Muscle of back (tissue), 3 donors: ENCODE measurements at regions not wholly inside any gene's neighbourhood (a gene's known extent, or its start where the extent isn't known, plus 50 kb on each side); places are given as distances from the start of the nearest gene placed in this dataset.
A peak's percentile ranks its signal among the peaks of the same experiment; 100 is the strongest.
"Not testable (repeated sequence)": the region's sequence is repeated elsewhere in the genome, so short reads cannot be mapped to it uniquely, and the experiment has no call there.

Experiments
- DNase-seq, 3 donors: peaks; one replicate each; pipeline versions ENCODE4 v3.0.0 to v3.0.0-alpha.2; 2013

DNA sequence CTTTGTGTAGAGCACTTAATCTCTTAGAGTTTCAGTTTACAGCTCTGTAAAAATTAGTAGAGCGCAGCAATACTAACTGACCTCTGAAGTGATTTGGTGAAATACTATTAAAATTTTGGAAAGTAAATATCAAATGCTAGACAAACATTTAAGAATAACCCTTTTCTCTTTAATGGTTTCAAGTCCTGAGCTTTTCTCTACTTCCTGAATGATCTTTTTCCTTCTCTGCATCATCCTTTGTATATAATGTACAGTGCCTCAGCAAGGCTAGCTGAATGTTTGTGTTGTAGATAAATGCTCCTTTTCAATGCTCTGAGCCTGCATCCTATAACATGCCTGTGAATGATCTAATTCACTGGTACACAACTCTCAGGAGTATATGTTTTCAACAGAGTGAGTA is 272.9 kb downstream of the ADGRL2 start:
- no peak for DNase-seq

DNA sequence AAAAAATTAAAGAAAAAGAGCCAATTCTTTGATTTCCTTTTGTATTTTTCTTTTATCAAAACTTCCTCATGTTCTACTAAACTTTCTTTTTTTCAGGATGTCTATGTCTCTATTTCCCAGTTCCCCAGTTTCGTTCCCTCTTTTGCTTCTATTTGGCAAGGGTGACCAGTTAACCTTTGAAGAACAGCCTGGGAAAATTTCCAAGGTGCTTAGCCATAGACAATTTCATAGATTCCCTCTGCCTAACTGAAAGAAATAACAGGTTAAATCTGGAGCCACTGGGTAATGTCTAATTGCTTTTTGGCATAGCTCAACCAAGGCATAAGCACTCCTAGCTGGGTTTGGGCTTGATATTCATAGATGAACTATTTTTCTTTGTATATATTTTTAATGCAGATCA is 272.3 kb downstream of the ADGRL2 start:
- DNase-seq = peak in 1 of 3 donors; percentile 31

DNA sequence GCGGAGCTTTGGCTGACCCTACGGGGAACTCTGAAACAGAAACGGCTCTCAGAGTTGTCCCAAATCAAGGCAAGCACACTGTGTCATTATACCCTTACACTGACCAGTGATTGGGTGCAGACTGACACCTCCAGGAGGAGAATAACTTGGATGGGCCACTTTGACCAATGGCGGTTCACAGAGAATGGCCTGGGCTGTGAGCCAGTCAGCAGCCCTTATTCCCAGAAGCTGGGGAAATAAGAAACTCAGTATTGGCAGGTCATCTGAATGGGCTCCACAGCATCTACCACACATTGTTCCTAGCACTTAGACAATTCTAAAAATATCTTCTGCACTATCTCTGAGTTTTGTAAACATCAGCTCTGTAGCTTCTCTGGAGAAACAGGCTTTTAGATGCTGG is 265.2 kb downstream of the ADGRL2 start:
- DNase-seq = peak in 1 of 3 donors; percentile 51

DNA sequence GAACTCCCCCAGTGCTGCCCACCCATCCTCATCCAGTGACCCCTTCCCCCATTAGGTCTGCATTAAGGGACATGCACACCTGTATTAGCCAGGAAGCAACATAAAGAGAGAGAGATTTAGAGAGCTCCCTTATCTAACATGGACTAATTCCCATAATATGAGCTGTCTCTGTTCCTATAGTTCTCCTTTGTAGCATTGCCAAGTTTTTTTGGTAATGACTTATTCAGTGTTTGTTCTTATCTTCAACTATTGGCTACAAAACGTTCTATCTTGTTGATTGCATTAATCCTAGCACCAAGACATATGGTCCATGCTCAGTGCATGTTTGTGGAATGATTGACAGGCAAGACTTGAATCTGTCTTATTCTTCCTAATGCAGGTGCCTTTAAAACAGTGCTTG is 264.0 kb downstream of the ADGRL2 start:
- no peak for DNase-seq

DNA sequence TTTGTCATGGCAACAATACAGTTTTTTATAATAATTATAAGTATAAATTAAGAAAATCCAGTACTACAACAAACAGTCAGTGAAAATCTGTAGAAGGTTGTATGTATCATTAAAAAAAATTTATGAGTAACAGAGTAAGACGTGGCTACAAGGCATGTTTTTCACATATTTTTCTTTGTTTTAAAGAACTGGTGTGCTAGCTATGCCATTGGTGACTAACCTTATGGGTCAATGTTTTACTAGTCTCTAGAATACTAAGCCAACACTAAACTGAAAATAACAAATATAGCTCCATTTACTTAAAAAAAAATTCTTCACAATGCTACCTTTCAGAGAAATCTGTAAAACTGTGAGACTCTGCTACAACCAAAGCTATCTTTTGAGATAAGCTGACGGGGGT is 261.5 kb downstream of the ADGRL2 start:
- DNase-seq = no peak

DNA sequence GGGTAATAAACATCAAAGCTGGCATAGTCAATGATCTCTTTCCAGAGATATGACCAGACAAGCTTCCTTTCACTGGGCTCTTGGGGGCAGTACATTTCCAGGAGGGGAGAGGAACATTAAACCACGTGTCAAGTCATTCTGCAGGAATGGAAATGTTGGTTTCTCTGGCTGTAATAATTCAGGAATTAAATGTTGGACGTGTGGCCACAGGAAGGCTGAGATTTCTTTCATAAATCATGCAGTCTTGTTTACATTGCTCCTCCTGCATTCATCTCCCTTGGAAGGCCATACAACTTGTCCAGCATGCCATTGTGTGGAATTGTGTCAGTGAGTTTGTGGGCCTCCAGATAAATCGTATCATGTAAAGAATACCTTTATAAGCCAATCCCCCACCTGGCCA is 259.2 kb downstream of the ADGRL2 start:
- DNase-seq = no peak

DNA sequence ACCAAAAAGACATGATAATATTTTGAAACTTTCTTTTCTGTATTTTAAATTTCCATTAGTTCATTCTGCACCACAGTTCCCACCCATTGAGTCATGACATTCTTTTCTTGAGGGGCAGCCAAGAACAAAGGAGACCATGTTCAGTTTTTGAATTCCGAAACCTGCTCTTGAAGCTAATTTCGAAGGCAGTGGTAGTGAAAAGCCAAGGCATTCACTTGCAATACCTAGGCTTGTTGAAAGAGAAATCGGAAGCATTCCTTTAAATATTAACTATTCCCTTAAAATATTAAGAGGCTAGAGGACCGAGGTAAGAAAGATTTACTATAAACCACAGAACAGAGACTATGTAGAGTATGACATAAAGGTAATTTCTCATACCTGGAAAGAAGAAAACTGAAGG is 256.3 kb downstream of the ADGRL2 start:
- DNase-seq = no peak

DNA sequence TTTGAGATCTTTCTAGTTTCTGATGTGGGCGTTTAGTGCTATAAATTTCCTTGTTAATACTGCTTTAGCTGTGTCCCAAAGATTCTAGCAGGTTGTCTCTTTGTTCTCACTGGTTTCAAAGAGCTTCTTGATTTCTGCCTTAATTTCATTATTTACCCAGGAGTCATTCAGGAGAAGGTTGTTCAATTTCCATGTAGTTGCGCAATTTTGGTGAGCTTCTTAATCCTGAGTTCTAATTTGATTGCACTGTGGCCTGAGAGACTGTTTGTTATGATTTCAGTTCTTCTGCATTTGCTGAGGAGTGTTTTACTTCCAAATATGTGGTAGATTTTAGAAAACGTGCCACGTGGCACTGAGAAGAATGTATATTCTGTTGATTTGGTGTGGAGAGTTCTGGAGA is 254.6 kb downstream of the ADGRL2 start:
- not testable (repeated sequence) for DNase-seq

DNA sequence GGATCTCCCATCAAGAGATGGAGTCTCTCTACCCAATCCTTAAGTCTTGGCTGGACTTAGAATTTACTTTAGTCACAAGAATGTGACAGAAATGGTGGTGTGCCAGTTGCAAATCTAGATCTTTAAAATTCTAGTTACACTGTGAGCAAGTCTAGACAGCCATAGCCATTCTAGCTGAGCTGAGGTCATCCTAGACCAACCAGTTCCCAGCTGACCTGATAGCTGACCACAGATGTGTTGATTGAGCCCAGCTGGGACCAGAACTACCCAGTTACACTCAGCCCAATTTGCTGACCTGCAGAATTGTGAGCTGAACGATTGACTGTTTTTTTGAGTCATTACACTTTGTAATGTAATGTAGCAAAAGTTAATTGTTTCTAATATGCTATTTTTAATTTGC is 251.8 kb downstream of the ADGRL2 start:
- DNase-seq = no peak

DNA sequence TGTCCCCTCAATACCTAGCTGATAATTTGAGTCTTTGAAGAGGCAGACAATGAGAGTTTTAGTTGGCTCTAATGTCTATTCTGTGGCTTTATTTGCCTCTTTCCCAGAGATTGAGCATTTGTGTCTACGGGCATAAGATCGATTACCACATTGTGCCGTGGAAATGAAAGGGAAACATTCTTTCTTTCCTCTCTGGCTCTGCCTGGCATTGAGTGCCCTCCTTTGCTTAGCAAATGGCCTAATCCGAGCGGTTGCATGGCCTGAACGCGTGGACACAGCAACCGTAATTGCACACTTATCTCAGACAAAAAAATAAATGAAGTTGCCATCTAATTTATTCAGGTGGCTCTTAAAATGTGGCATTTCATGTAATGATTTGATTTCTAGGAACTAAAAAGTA is 247.9 kb downstream of the ADGRL2 start:
- DNase-seq = no peak

DNA sequence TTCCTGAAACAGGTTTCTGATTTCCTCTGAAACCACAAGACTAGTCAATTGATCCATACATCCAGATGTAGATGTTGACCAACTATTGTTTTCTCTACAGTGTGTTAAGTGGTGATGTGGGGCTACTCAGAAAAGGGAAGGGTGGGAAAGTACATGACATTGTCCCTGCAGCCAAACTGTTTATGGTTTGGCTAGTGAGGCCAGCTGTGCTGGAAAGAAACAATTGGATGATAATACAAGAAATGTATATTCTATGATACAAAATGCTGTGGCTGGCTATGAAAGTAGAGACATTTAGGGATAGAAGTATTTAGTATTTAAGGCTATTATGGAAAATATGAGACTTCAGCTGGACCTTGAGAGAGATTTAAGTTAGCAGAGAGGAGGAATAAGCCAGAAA is 244.5 kb downstream of the ADGRL2 start:
- peak; percentile 34 to 87 (median 42) for DNase-seq

DNA sequence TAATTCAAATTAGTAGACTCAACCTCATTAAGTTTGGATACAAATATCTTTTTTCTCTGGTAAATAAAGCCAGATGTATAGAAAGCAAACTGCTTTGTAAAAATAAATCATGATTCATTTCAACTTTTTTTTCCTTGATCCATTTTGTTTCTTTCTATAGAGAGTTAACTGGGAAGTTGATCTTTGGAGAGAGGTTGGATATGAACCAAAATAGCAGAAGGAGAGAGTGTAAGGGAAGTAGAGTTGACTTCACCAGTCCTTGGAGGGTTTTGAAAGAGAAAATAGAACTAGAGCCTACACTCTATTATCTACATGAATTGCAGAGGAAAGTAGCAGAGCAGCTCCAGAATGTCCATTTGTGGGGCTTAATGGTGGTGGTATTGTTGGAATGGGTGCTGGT is 243.8 kb downstream of the ADGRL2 start:
- peak in 1 of 3 donors; percentile 61 for DNase-seq

DNA sequence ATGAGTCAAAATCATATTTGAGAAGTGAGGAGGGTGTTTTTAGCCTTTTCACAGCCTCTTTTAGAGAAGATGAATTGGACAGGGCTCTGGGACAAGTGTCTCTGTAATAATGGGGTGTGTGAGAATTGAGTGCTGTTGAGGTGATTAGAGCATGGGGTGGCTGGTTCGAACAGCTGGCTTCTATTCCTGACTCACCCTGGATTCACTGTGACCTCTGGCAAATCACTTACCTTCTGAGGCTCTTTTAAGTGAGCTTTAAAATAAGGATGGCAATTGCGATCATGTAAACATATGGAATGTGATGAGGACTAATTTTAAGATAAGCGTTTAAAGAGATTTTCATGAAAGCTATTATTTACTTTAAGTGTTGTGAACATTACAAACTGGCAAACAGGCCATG is 243.4 kb downstream of the ADGRL2 start:
- peak in 1 of 3 donors; percentile 26 for DNase-seq

DNA sequence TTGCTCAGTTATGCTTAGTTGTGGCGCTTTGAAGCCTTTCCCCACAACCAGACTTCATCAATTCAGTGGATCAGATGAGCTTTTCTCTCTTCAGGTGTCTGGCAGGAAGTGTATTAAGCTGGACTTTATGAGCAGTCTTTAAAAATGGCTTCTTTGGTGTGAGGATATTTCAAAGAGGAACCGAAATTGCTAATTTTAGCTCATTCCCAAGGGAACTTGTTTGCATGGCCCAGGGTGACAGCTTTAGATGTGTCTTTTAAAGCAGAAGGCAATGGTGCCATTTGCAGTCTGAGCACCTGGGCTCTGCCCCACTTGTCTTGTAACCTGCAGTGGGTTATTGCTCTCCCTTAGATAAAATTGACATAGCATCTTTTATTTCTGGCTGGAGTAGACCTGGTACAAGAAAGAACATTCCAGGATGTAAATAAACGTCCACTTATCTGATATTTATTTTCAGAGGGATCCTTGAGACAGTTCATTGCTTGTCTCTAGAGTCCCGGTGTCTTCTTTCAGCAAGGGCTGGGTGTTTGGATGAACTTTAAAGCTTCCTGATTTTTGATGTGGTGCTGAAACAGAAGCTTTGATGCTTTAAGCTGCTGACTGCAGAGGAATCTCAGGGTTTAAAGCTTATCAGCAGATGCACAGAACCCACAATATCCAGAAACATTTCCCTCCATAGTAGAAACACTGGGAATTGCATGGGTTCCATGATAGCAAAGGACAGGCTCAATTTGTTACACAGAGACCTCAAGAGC is 241.7 kb downstream of the ADGRL2 start:
- no peak for DNase-seq
